ENCODE measurements at regions not wholly inside any gene's neighbourhood (a gene's known extent, or its start where the extent isn't known, plus 50 kb on each side); places are given as distances from the start of the nearest gene placed in this dataset.

DNA sequence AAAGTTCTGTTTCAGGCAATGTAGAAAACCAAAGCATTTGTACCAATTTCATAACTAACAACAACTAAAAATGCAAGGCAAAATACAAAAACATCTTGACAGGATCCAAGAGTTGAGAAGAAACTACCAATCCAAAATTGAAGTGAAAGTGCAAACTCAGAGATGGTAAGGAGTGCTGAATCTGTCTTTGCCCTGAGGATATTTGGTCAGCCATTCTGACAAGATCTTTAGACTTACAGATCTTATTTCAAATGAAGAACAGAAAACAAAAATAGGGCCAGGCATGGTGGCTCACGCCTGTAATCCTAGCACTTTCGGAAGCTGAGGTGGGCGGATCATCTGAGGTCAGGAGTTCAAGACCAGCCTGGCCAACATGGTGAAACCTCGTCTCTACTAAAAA, 412.8 kb downstream of the ZFHX3 start:
- TF ChIP-seq SALL2 (tag by site-specific recombination; IDR thresholded peaks at IDR 0.05; ENCODE audit: borderline replicate concordance) (no peak), YY1 (tag by site-specific recombination; IDR thresholded peaks at IDR 0.05) (no peak)
- TF ChIP-seq, protein P1, sequence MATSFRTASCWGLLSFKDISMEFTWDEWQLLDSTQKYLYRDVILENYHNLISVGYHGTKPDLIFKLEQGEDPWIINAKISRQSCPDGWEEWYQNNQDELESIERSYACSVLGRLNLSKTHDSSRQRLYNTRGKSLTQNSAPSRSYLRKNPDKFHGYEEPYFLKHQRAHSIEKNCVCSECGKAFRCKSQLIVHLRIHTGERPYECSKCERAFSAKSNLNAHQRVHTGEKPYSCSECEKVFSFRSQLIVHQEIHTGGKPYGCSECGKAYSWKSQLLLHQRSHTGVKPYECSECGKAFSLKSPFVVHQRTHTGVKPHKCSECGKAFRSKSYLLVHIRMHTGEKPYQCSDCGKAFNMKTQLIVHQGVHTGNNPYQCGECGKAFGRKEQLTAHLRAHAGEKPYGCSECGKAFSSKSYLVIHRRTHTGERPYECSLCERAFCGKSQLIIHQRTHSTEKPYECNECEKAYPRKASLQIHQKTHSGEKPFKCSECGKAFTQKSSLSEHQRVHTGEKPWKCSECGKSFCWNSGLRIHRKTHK (tag by site-specific recombination; IDR thresholded peaks at IDR 0.05), result no peak
